ENCODE measurements at regions not wholly inside any gene's neighbourhood (a gene's known extent, or its start where the extent isn't known, plus 50 kb on each side); places are given as distances from the start of the nearest gene placed in this dataset.
A peak's percentile ranks its signal among the peaks of the same experiment; 100 is the strongest.
"Not testable (repeated sequence)": the region's sequence is repeated elsewhere in the genome, so short reads cannot be mapped to it uniquely, and the experiment has no call there.

DNA sequence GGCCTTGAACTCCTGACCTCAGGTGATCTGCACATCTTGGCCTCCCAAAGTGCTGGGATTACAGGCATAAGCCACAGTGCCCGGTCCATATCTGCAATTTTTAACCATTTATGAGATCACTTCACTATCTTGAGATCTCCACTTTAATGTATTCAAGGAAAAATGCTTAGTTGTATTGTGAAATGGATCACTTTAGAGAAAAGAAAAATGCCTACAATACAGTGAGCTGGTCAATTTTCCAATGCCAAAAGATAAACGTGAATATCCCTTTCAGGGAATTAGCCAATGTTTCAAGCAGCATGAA is 82.8 kb upstream of the ZNF217 start:
- no peak for ATAC-seq
- Mint-ChIP-seq H3K36me3 (peaks cover 0 to 3% (median 0%) of the 10 kb centered on the region in 5 donors), H3K4me1 (peaks cover 19 to 37% (median 34%) of the 10 kb centered on the region in 7 donors), H3K9me3 (no peaks in the 10 kb centered on the region), H3K27ac (peak overlapping the region in 2 of 9 donors; percentile 42 to 67), H3K27me3 (no peaks in the 10 kb centered on the region), H3K4me3 (no peak overlapping the region)
- peaks cover 0 to 25% of the 10 kb centered on the region in 2 donors for H3K4me1 ChIP-seq (ENCODE audit: control insufficient read depth in 2 of 2, insufficient read depth in 2 of 2, low read length in 2 of 2)
- no peaks in the 10 kb centered on the region for H3K9me3 ChIP-seq (ENCODE audit: control insufficient read depth in 2 of 3, low read length in 3 of 3)
- intact Hi-C loops (cut with micrococcal nuclease), result no loop called here
- H3K27ac ChIP-seq (ENCODE audit: low read depth, low read length), result no peak overlapping the region
- H3K36me3 ChIP-seq (ENCODE audit: control insufficient read depth in 2 of 3, insufficient read depth in 3 of 3, low read length in 3 of 3), result no peaks in the 10 kb centered on the region
- no peak overlapping the region for H3K4me3 ChIP-seq (ENCODE audit: low read length)
- no peak for DNase-seq
- ChIA-PET CTCF (interaction anchor here (1.4 kb wide), 1 partner anchor 12 kb away, joined by 3 read pairs; no protein-coding TSS in a partner anchor), POLR2A (interaction anchor here (1.5 to 1.8 kb wide), 3 partner anchors 12 to 82 kb away, joined by 4 to 7 read pairs (median 6); no protein-coding TSS in a partner anchor)
- H3K27me3 ChIP-seq (ENCODE audit: control insufficient read depth in 2 of 2, insufficient read depth in 2 of 2, low read length in 2 of 2), result no peaks in the 10 kb centered on the region

DNA sequence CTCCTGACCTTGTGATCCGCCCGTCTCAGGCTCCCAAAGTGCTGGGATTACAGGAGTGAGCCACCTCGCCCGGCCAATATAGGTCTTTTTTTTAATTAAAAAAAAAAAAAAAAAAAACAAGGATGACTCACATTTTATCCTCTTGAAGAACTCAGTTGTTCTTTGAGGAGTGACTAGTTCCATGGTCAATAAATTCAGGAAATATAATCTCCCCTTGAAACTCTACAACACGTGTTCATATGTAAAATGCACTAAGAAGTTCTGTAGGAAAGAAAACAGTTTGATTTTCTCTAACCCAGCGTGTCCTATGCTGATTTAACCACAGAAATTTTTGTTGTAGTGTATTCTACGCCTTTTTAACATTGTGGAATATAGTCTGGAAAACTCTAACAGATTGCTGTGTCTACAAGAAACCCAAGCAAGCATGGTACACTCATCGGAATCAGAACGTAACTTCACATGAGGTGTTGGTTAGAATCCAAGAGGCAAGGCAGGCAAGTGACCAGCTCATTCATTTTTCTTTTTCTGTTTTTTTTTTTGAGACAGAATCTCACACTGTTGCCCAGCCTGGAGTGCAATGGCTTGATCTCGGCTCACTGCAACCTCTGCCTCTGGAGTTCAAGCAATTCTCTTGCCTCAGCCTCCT is 79.0 kb upstream of the ZNF217 start:
- ATAC-seq (no peak), DNase-seq (no peak)
- peaks cover 2 to 5% (median 4%) of the 10 kb centered on the region in 7 donors for H3K4me1 Mint-ChIP-seq
- intact Hi-C loops (cut with micrococcal nuclease), result no loop called here
- H3K4me1 ChIP-seq (ENCODE audit: control insufficient read depth in 2 of 2, insufficient read depth in 2 of 2, low read length in 2 of 2), result peaks cover 0 to 4% of the 10 kb centered on the region in 2 donors
- no peaks in the 10 kb centered on the region for H3K36me3 Mint-ChIP-seq
- ChIA-PET POLR2A (interaction anchor here (0.6 to 1.7 kb wide), 3 partner anchors 11 to 59 kb away, joined by 5 to 13 read pairs (median 5); no protein-coding TSS in a partner anchor), CTCF (no interaction called here)
- no peak overlapping the region for H3K4me3 ChIP-seq (ENCODE audit: low read length)
- no peaks in the 10 kb centered on the region for H3K27me3 Mint-ChIP-seq
- H3K27me3 ChIP-seq (ENCODE audit: control insufficient read depth in 2 of 2, insufficient read depth in 2 of 2, low read length in 2 of 2), result no peaks in the 10 kb centered on the region
- H3K4me3 Mint-ChIP-seq, result no peak overlapping the region
- H3K27ac Mint-ChIP-seq, result no peak overlapping the region
- H3K27ac ChIP-seq (ENCODE audit: low read depth, low read length), result no peak overlapping the region
- H3K9me3 ChIP-seq (ENCODE audit: control insufficient read depth in 2 of 3, low read length in 3 of 3), result no peaks in the 10 kb centered on the region
- no peaks in the 10 kb centered on the region for H3K9me3 Mint-ChIP-seq
- no peaks in the 10 kb centered on the region for H3K36me3 ChIP-seq (ENCODE audit: control insufficient read depth in 2 of 3, insufficient read depth in 3 of 3, low read length in 3 of 3)

- no peaks in the 10 kb centered on the region for H3K27me3 ChIP-seq (ENCODE audit: control insufficient read depth in 2 of 2, insufficient read depth in 2 of 2, low read length in 2 of 2)
- H3K4me3 ChIP-seq (ENCODE audit: low read length), result no peak overlapping the region
- H3K27me3 Mint-ChIP-seq, result no peaks in the 10 kb centered on the region
- H3K36me3 ChIP-seq (ENCODE audit: control insufficient read depth in 2 of 3, insufficient read depth in 3 of 3, low read length in 3 of 3), result no peaks in the 10 kb centered on the region
- no peaks in the 10 kb centered on the region for H3K9me3 Mint-ChIP-seq
- H3K4me1 Mint-ChIP-seq, result no peaks in the 10 kb centered on the region
- H3K27ac ChIP-seq (ENCODE audit: low read depth, low read length), result no peak overlapping the region
- no peak overlapping the region for H3K4me3 Mint-ChIP-seq
- DNase-seq (no peak), ATAC-seq (no peak)
- ChIA-PET POLR2A (interaction anchor here (0.7 to 1.7 kb wide), 3 partner anchors 10 to 70 kb away, joined by 3 to 13 read pairs (median 3); no protein-coding TSS in a partner anchor), CTCF (interaction anchor here (1.0 kb wide), 1 partner anchor 93 kb away, joined by 3 read pairs; no protein-coding TSS in a partner anchor)
- H3K9me3 ChIP-seq (ENCODE audit: control insufficient read depth in 2 of 3, low read length in 3 of 3), result no peaks in the 10 kb centered on the region
- intact Hi-C loops (cut with micrococcal nuclease), result no loop called here
- peak overlapping the region in 1 of 9 donors; percentile 57 for H3K27ac Mint-ChIP-seq
- no peaks in the 10 kb centered on the region for H3K4me1 ChIP-seq (ENCODE audit: control insufficient read depth in 2 of 2, insufficient read depth in 2 of 2, low read length in 2 of 2)
- no peaks in the 10 kb centered on the region for H3K36me3 Mint-ChIP-seq
Observed at GRCh38 chr20:53671370-53671769, 77.7 kb upstream of the ZNF217 start.

DNA sequence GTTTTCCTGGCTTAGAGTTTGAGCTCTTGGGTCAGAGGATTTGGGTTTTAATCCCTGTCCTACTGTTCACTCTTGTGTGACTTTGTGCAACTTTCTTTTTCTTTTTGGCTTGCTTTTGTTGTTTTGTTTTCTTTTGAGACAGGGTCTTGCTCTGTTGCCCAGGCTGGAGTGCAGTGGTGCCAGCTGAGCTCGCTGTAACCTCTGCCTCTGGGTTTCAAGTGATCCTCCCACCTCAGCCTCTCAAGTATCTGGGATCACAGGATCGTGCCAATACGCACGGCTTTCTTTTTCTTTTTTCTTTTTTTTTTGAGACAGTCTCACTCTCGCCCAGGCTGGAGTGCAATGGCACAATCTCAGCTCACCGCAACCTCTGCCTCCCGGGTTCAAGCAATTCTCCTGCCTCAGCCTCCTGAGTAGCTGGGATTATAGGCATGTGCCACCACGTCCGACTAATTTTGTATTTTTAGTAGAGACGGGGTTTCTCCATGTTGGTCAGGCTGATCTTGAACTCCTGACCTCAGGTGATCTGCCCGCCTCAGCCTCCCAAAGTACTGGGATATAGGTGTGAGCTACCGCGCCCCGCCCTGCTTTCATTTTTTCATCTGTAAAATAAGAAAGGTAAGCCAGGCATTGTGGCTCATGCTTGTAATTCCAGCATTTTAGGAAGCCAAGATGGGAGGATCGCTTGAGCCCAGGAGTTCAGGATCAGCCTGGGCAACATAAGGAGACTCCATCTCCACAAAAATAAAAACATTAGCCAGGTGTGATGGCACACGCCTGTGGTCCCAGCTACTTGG is 76.1 kb upstream of the ZNF217 start:
- H3K27me3 Mint-ChIP-seq; DNase-seq; intact Hi-C loops (cut with micrococcal nuclease); H3K27ac ChIP-seq (ENCODE audit: low read depth, low read length); H3K4me3 Mint-ChIP-seq; H3K4me3 ChIP-seq (ENCODE audit: low read length); H3K27me3 ChIP-seq (ENCODE audit: control insufficient read depth in 2 of 2, insufficient read depth in 2 of 2, low read length in 2 of 2); H3K9me3 Mint-ChIP-seq; H3K36me3 Mint-ChIP-seq; ATAC-seq; H3K36me3 ChIP-seq (ENCODE audit: control insufficient read depth in 2 of 3, insufficient read depth in 3 of 3, low read length in 3 of 3); H3K9me3 ChIP-seq (ENCODE audit: control insufficient read depth in 2 of 3, low read length in 3 of 3); H3K4me1 ChIP-seq (ENCODE audit: control insufficient read depth in 2 of 2, insufficient read depth in 2 of 2, low read length in 2 of 2); H3K4me1 Mint-ChIP-seq: not testable (repeated sequence)
- peak overlapping the region in 2 of 9 donors; percentile 53 to 61 for H3K27ac Mint-ChIP-seq
- POLR2A ChIA-PET, result interaction anchor here (0.6 to 1.2 kb wide), 4 partner anchors 8 to 75 kb away, joined by 3 to 7 read pairs (median 4); no protein-coding TSS in a partner anchor
- CTCF ChIA-PET, result interaction anchor here (0.7 kb wide), 1 partner anchor 988 kb away, joined by 3 read pairs; no protein-coding TSS in a partner anchor

DNA sequence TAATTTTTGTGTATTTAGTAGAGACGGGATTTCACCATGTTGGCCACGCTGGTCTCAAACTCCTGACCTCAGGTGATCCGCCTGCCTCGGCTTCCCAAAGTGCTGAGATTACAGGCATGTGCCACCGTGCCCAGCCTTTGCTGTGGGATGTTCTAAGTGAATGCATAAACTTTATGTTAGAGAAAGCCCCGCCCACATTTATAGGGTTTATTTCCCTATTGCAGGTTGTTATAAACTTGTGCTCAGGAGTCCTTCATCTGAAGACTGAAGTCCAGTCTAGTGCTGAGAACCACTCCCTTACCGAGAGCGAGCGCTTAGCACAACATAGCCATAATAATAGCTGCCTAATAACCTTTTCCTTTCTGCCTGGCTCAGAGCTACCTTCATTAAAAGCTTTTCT is 75.4 kb upstream of the ZNF217 start:
- intact Hi-C loops (cut with micrococcal nuclease), result no loop called here
- ChIA-PET CTCF (interaction anchor here (0.7 kb wide), 1 partner anchor 988 kb away, joined by 3 read pairs; no protein-coding TSS in a partner anchor), POLR2A (interaction anchor here (0.6 to 1.2 kb wide), 4 partner anchors 8 to 89 kb away, joined by 3 to 7 read pairs (median 4); no protein-coding TSS in a partner anchor)
- Histone ChIP-seq H3K27me3 (ENCODE audit: control insufficient read depth in 2 of 2, insufficient read depth in 2 of 2, low read length in 2 of 2) (no peaks in the 10 kb centered on the region), H3K27ac (ENCODE audit: low read depth, low read length) (no peak overlapping the region), H3K9me3 (ENCODE audit: control insufficient read depth in 2 of 3, low read length in 3 of 3) (no peaks in the 10 kb centered on the region), H3K4me1 (ENCODE audit: control insufficient read depth in 2 of 2, insufficient read depth in 2 of 2, low read length in 2 of 2) (no peaks in the 10 kb centered on the region), H3K36me3 (ENCODE audit: control insufficient read depth in 2 of 3, insufficient read depth in 3 of 3, low read length in 3 of 3) (no peaks in the 10 kb centered on the region), H3K4me3 (ENCODE audit: low read length) (no peak overlapping the region)
- no peaks in the 10 kb centered on the region for H3K27me3 Mint-ChIP-seq
- H3K27ac Mint-ChIP-seq, result peak overlapping the region in 3 of 9 donors; percentile 46 to 61 (median 53)
- H3K4me1 Mint-ChIP-seq, result peaks cover 0 to 6% (median 4%) of the 10 kb centered on the region in 7 donors
- H3K9me3 Mint-ChIP-seq, result peaks cover 0 to 2% (median 0%) of the 10 kb centered on the region in 11 donors
- no peak for ATAC-seq
- no peak for DNase-seq
- H3K4me3 Mint-ChIP-seq, result no peak overlapping the region
- no peaks in the 10 kb centered on the region for H3K36me3 Mint-ChIP-seq

GRCh38 chr20:53666144-53666543 is 72.5 kb upstream of the ZNF217 start:
- Mint-ChIP-seq H3K27me3 (no peaks in the 10 kb centered on the region), H3K4me3 (no peak overlapping the region)
- CTCF ChIA-PET, result no interaction called here

More at GRCh38 chr20:53666144-53666543, 72.5 kb upstream of the ZNF217 start:
- Histone ChIP-seq H3K36me3 (ENCODE audit: control insufficient read depth in 2 of 3, insufficient read depth in 3 of 3, low read length in 3 of 3) (no peaks in the 10 kb centered on the region), H3K27me3 (ENCODE audit: control insufficient read depth in 2 of 2, insufficient read depth in 2 of 2, low read length in 2 of 2) (no peaks in the 10 kb centered on the region), H3K4me3 (ENCODE audit: low read length) (no peak overlapping the region), H3K27ac (ENCODE audit: low read depth, low read length) (no peak overlapping the region), H3K4me1 (ENCODE audit: control insufficient read depth in 2 of 2, insufficient read depth in 2 of 2, low read length in 2 of 2) (peaks cover 4 to 15% of the 10 kb centered on the region in 2 donors), H3K9me3 (ENCODE audit: control insufficient read depth in 2 of 3, low read length in 3 of 3) (no peaks in the 10 kb centered on the region)
- ATAC-seq, result no peak
- DNase-seq, result no peak
- Mint-ChIP-seq H3K36me3 (peaks cover 0 to 3% (median 0%) of the 10 kb centered on the region in 5 donors), H3K9me3 (peaks cover 0 to 2% (median 0%) of the 10 kb centered on the region in 11 donors), H3K27ac (peak overlapping the region in 3 of 9 donors; percentile 37 to 57 (median 38)), H3K4me1 (peaks cover 9 to 27% (median 23%) of the 10 kb centered on the region in 7 donors)
- intact Hi-C loops (cut with micrococcal nuclease), result no loop called here
- POLR2A ChIA-PET, result interaction anchor here (0.6 to 0.8 kb wide), 3 partner anchors 10 to 62 kb away, joined by 3 to 7 read pairs (median 3); no protein-coding TSS in a partner anchor
